HFFc6 (cell line): ENCODE measurements at regions not wholly inside any gene's neighbourhood (a gene's known extent, or its start where the extent isn't known, plus 50 kb on each side); places are given as distances from the start of the nearest gene placed in this dataset.

ENCODE experiments used
- DNase-seq: peaks from one replicate; pipeline ENCODE4 v3.0.0-alpha.2; 2018
- H3K27ac Mint-ChIP-seq: 2 replicates; pipeline ENCODE4 v1.8.0; 2020; ENCODE audit warnings: mild to moderate bottlenecking, mixed read lengths
- H3K27me3 Mint-ChIP-seq: 2 replicates; pipeline ENCODE4 v1.8.0; 2021; ENCODE audit warnings: mild to moderate bottlenecking, moderate library complexity, mixed read lengths; ENCODE audit not compliant: insufficient read depth
- H3K36me3 Mint-ChIP-seq: 2 replicates; pipeline ENCODE4 v1.8.0; 2021; ENCODE audit warnings: low read depth, mixed read lengths
- H3K4me1 Mint-ChIP-seq: 2 replicates; pipeline ENCODE4 v1.8.0; 2020; ENCODE audit warnings: low read depth, mixed read lengths
- H3K4me3 Mint-ChIP-seq: 2 replicates; pipeline ENCODE4 v1.8.0; 2020; ENCODE audit warnings: mild to moderate bottlenecking, moderate library complexity, mixed read lengths
- H3K9me3 Mint-ChIP-seq: 2 replicates; pipeline ENCODE4 v1.8.0; 2020; ENCODE audit warnings: mild to moderate bottlenecking, mixed read lengths
- TF ChIP-seq, protein P1 (sequence below): fragments of 200-600 bp; sonication (generic); IDR thresholded peaks from 2 replicates; pipeline ENCODE4 v1.5.0; 2021; ENCODE audit warnings: antibody characterized with exemption, mild to moderate bottlenecking

DNA sequence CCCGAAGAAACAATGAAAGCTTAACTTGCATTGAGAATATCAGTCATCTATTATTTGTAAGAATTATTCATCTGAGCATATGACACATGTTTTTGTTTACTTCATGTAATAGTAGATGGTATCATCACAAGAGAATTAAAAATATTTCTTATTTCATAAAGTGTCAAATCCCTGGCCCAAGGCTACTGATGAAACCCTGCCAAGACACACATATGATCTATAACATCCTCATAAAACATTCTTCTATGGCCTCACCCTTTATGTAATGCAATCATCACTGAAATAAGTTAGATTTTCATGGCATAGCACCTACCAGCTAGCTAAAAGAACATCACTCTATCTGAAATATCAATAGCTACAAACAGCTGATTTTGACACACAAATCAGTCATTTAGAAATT, 385.6 kb upstream of the PHF14 start:
- no peaks in the 10 kb centered on the region for H3K27me3 Mint-ChIP-seq
- DNase-seq, result no peak
- no peak overlapping the region for H3K27ac Mint-ChIP-seq
- peaks cover 34% of the 10 kb centered on the region for H3K9me3 Mint-ChIP-seq
- no peaks in the 10 kb centered on the region for H3K4me1 Mint-ChIP-seq
- H3K4me3 Mint-ChIP-seq, result no peak overlapping the region
- H3K36me3 Mint-ChIP-seq, result no peaks in the 10 kb centered on the region
- TF ChIP-seq, protein P1, sequence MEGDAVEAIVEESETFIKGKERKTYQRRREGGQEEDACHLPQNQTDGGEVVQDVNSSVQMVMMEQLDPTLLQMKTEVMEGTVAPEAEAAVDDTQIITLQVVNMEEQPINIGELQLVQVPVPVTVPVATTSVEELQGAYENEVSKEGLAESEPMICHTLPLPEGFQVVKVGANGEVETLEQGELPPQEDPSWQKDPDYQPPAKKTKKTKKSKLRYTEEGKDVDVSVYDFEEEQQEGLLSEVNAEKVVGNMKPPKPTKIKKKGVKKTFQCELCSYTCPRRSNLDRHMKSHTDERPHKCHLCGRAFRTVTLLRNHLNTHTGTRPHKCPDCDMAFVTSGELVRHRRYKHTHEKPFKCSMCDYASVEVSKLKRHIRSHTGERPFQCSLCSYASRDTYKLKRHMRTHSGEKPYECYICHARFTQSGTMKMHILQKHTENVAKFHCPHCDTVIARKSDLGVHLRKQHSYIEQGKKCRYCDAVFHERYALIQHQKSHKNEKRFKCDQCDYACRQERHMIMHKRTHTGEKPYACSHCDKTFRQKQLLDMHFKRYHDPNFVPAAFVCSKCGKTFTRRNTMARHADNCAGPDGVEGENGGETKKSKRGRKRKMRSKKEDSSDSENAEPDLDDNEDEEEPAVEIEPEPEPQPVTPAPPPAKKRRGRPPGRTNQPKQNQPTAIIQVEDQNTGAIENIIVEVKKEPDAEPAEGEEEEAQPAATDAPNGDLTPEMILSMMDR, result no peak

DNA sequence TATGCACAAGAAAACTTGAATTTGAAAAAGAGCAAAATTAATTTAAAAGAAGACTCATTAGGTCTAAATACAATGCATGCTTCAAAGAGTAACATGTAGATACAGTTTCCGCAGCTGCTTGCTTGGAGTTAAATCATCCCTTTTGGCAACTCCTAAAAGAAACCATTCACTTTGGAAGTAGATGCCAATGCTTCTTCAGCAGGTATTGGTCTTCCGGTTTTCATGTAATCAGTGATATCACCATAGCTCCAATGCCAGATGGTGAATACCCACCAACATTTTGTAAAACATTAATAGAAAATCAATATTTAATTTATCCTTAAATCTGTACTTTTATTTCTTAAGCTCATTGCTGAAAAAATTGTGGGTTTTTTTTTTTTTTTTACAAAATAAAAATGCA, 381.1 kb upstream of the PHF14 start:
- H3K4me1 Mint-ChIP-seq, result no peaks in the 10 kb centered on the region
- H3K27me3 Mint-ChIP-seq, result no peaks in the 10 kb centered on the region
- TF ChIP-seq, protein P1, result no peak
- no peak overlapping the region for H3K27ac Mint-ChIP-seq
- H3K36me3 Mint-ChIP-seq, result no peaks in the 10 kb centered on the region
- no peak overlapping the region for H3K4me3 Mint-ChIP-seq
- no peak for DNase-seq
- H3K9me3 Mint-ChIP-seq, result peaks cover 35% of the 10 kb centered on the region

DNA sequence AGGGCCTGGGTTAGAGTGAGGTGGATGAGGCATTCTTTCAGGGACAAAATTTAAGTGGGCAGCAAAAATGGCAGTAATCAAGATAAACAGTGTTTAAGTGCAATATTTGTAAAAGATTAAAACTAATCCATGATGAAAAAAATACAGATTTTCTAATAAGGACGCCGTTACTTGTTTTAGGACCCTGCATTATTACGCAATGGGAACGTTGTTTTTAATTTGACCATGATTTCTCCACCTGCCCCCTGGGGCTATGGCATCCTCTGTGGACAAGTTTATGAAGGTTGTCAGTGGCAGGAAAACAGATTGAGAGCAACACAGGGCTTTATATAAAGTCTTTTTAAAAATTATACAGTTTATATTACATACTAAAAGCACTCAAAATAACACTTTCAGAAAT, 380.6 kb upstream of the PHF14 start:
- no peaks in the 10 kb centered on the region for H3K36me3 Mint-ChIP-seq
- TF ChIP-seq, protein P1, result no peak
- DNase-seq, result no peak
- H3K4me3 Mint-ChIP-seq, result no peak overlapping the region
- peaks cover 39% of the 10 kb centered on the region for H3K9me3 Mint-ChIP-seq
- no peaks in the 10 kb centered on the region for H3K27me3 Mint-ChIP-seq
- no peaks in the 10 kb centered on the region for H3K4me1 Mint-ChIP-seq
- no peak overlapping the region for H3K27ac Mint-ChIP-seq

DNA sequence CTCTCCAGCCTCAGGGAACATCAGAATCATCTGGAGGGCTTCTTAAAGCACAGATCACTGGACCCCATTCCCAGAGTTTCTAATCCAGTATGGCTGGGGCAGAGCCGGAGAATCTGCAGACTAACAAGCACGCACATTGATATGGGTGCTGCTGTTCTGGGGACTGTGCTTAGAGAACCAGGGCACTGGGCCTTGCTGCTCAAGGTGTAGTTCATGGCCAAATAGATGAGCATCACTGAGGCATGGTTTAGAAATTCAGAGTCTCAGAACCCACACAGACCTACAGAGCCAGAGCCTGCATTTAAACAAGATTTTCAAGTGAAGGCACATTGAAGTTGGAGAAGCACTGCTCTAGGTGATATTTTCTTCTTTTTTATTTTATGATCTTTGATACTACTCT, 376.8 kb upstream of the PHF14 start:
- Mint-ChIP-seq H3K9me3 (peaks cover 26% of the 10 kb centered on the region), H3K27me3 (no peaks in the 10 kb centered on the region), H3K36me3 (no peaks in the 10 kb centered on the region), H3K27ac (no peak overlapping the region), H3K4me1 (no peaks in the 10 kb centered on the region), H3K4me3 (no peak overlapping the region)
- no peak for DNase-seq
- TF ChIP-seq, protein P1, result no peak

DNA sequence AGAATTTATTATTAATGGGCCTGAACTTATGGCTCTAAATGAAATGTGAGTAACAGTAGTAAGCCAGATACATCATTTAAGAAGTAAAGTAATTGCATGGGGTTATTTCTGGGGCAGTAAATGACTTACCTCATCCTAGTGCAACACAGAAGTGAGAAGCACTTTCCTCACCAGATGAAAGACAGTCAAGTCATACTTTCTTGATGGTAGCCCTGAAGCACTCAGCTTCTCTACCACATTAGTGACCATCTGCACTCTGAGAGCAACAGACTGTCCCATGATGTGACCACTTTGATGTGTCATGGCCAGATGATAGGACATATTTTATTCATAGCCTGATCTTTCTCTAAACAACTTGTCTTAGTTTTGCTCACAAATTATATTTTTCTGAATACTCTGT, 369.5 kb upstream of the PHF14 start:
- TF ChIP-seq, protein P1, result no peak
- no peak for DNase-seq
- Mint-ChIP-seq H3K36me3 (no peaks in the 10 kb centered on the region), H3K4me1 (no peaks in the 10 kb centered on the region), H3K27ac (no peak overlapping the region), H3K4me3 (no peak overlapping the region), H3K9me3 (peaks cover 14% of the 10 kb centered on the region), H3K27me3 (no peaks in the 10 kb centered on the region)

DNA sequence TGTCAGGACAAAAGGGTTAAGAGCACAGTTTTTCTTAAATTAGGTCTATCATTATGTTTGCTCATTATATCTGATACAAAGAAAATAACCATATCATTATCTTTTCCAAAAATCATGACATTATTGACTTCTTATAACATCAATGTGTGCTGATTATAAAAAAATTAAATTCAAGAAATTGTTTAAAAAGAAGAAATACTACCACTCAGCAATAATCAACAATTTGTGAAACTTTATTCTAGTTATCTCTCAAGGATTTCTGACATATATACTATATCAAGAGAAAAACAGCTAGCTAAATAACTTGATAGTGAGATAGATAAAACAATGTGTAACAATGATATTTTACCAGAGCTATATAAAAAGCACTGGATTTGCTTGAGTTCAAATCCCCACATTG, 360.7 kb upstream of the PHF14 start:
- Mint-ChIP-seq H3K9me3 (peaks cover 49% of the 10 kb centered on the region), H3K36me3 (no peaks in the 10 kb centered on the region), H3K4me3 (no peak overlapping the region), H3K27ac (no peak overlapping the region), H3K4me1 (no peaks in the 10 kb centered on the region), H3K27me3 (no peaks in the 10 kb centered on the region)
- TF ChIP-seq, protein P1, result no peak
- no peak for DNase-seq
